ENCODE measurements at regions not wholly inside any gene's neighbourhood (a gene's known extent, or its start where the extent isn't known, plus 50 kb on each side); places are given as distances from the start of the nearest gene placed in this dataset.
"Not testable (repeated sequence)": the region's sequence is repeated elsewhere in the genome, so short reads cannot be mapped to it uniquely, and the experiment has no call there.

GRCh38 chr6:133130863-133131262 is 110.3 kb upstream of the EYA4 start:
- Histone ChIP-seq H3K36me3 (no peaks in the 10 kb centered on the region), H3K4me1 (no peaks in the 10 kb centered on the region)
- TF ChIP-seq Cebpa-rat (IDR thresholded peaks at IDR 0.05): no peak

GRCh38 chr6:133131621-133132465 is 109.3 kb upstream of the EYA4 start:
- Histone ChIP-seq H3K36me3 (no peaks in the 10 kb centered on the region), H3K4me3 (no peak overlapping the region), H3K27me3 (no peaks in the 10 kb centered on the region), H3K4me2 (no peak overlapping the region), H4K20me1 (no peaks in the 10 kb centered on the region), H3K27ac (no peak overlapping the region), H3K4me1 (no peaks in the 10 kb centered on the region), H3K9me3 (no peaks in the 10 kb centered on the region), H3K9ac (no peak overlapping the region)
- TF ChIP-seq Cebpa-rat (IDR thresholded peaks at IDR 0.05): no peak

More at GRCh38 chr6:133130863-133131262, 110.3 kb upstream of the EYA4 start:
- Histone ChIP-seq H3K4me3 (no peak overlapping the region), H4K20me1 (no peaks in the 10 kb centered on the region), H3K27ac (no peak overlapping the region), H3K4me2 (no peak overlapping the region), H3K27me3 (no peaks in the 10 kb centered on the region), H3K9me3 (no peaks in the 10 kb centered on the region), H3K9ac (no peak overlapping the region)

GRCh38 chr6:133132466-133132971 is 108.6 kb upstream of the EYA4 start:
- Histone ChIP-seq H3K36me3 (no peaks in the 10 kb centered on the region), H3K27me3 (no peaks in the 10 kb centered on the region), H3K4me3 (no peak overlapping the region), H3K9me3 (no peaks in the 10 kb centered on the region), H3K4me2 (no peak overlapping the region), H4K20me1 (no peaks in the 10 kb centered on the region), H3K4me1 (no peaks in the 10 kb centered on the region), H3K27ac (no peak overlapping the region), H3K9ac (no peak overlapping the region)
- no peak for TF ChIP-seq Cebpa-rat (IDR thresholded peaks at IDR 0.05)

GRCh38 chr6:133136177-133136880 is 104.8 kb upstream of the EYA4 start:
- Histone ChIP-seq H3K4me2 (no peak overlapping the region), H3K36me3 (no peaks in the 10 kb centered on the region), H3K4me1 (no peaks in the 10 kb centered on the region), H3K27me3 (no peaks in the 10 kb centered on the region), H3K4me3 (no peak overlapping the region), H3K9ac (no peak overlapping the region), H3K27ac (no peak overlapping the region), H4K20me1 (no peaks in the 10 kb centered on the region), H3K9me3 (no peaks in the 10 kb centered on the region)
- no peak for TF ChIP-seq Cebpa-rat (IDR thresholded peaks at IDR 0.05)

- not testable (repeated sequence) for H3K27ac ChIP-seq, H3K27me3 ChIP-seq, H3K9me3 ChIP-seq, H3K4me2 ChIP-seq, H4K20me1 ChIP-seq, H3K36me3 ChIP-seq, H3K4me1 ChIP-seq, H3K9ac ChIP-seq, H3K4me3 ChIP-seq
Observed at GRCh38 chr6:133147470-133148184, 93.5 kb upstream of the EYA4 start.

- no peaks in the 10 kb centered on the region for H3K36me3 ChIP-seq
- 0 out of 2 replicates have a peak, but pooled peaks cover 4% of the 10 kb centered on the region for H3K9me3 ChIP-seq
- no peak overlapping the region for H3K27ac ChIP-seq
- no peak overlapping the region for H3K4me2 ChIP-seq
- H4K20me1 ChIP-seq: no peaks in the 10 kb centered on the region
- no peaks in the 10 kb centered on the region for H3K4me1 ChIP-seq
- no peak overlapping the region for H3K9ac ChIP-seq
- no peak overlapping the region for H3K4me3 ChIP-seq
- TF ChIP-seq Cebpa-rat (IDR thresholded peaks at IDR 0.05): no peak
- no peaks in the 10 kb centered on the region for H3K27me3 ChIP-seq
Observed at GRCh38 chr6:133156689-133157088, 84.5 kb upstream of the EYA4 start.

GRCh38 chr6:133157995-133158394 is 83.2 kb upstream of the EYA4 start:
- Histone ChIP-seq H3K4me3 (no peak overlapping the region), H3K27ac (no peak overlapping the region), H3K4me2 (no peak overlapping the region), H3K36me3 (no peaks in the 10 kb centered on the region), H3K4me1 (no peaks in the 10 kb centered on the region), H4K20me1 (no peaks in the 10 kb centered on the region), H3K27me3 (no peaks in the 10 kb centered on the region), H3K9me3 (0 out of 2 replicates have a peak, but pooled peaks cover 4% of the 10 kb centered on the region), H3K9ac (no peak overlapping the region)
- no peak for TF ChIP-seq Cebpa-rat (IDR thresholded peaks at IDR 0.05)

- Histone ChIP-seq H3K27ac (no peak overlapping the region), H3K27me3 (no peaks in the 10 kb centered on the region), H3K4me3 (no peak overlapping the region), H3K9me3 (0 out of 2 replicates have a peak, but pooled peaks cover 4% of the 10 kb centered on the region), H3K36me3 (no peaks in the 10 kb centered on the region), H3K4me1 (no peaks in the 10 kb centered on the region), H3K4me2 (no peak overlapping the region), H3K9ac (no peak overlapping the region), H4K20me1 (no peaks in the 10 kb centered on the region)
- no peak for TF ChIP-seq Cebpa-rat (IDR thresholded peaks at IDR 0.05)
Observed at GRCh38 chr6:133159255-133159795, 81.8 kb upstream of the EYA4 start.

GRCh38 chr6:133160536-133160935 is 80.6 kb upstream of the EYA4 start:
- Histone ChIP-seq H3K9me3 (0 out of 2 replicates have a peak, but pooled peaks cover under 1% of the 10 kb centered on the region), H3K4me1 (no peaks in the 10 kb centered on the region), H3K27me3 (no peaks in the 10 kb centered on the region), H3K27ac (no peak overlapping the region), H3K36me3 (no peaks in the 10 kb centered on the region), H4K20me1 (no peaks in the 10 kb centered on the region), H3K9ac (no peak overlapping the region), H3K4me3 (no peak overlapping the region), H3K4me2 (no peak overlapping the region)
- no peak for TF ChIP-seq Cebpa-rat (IDR thresholded peaks at IDR 0.05)
